22Rv1 (cell line): ENCODE measurements at regions not wholly inside any gene's neighbourhood (a gene's known extent, or its start where the extent isn't known, plus 50 kb on each side); places are given as distances from the start of the nearest gene placed in this dataset.

Source experiments
- ZFX ChIP-seq: fragments of 450-650 bp; IDR thresholded peaks from 2 replicates; pipeline ENCODE4 v1.6.1; 2017; ENCODE audit warnings: antibody characterized with exemption, borderline replicate concordance
- TF ChIP-seq, protein P1 (sequence below): fragments of 450-650 bp; IDR thresholded peaks from 2 replicates; pipeline ENCODE4 v1.5.1; 2017; ENCODE audit warnings: mild to moderate bottlenecking

- TF ChIP-seq, protein P1, sequence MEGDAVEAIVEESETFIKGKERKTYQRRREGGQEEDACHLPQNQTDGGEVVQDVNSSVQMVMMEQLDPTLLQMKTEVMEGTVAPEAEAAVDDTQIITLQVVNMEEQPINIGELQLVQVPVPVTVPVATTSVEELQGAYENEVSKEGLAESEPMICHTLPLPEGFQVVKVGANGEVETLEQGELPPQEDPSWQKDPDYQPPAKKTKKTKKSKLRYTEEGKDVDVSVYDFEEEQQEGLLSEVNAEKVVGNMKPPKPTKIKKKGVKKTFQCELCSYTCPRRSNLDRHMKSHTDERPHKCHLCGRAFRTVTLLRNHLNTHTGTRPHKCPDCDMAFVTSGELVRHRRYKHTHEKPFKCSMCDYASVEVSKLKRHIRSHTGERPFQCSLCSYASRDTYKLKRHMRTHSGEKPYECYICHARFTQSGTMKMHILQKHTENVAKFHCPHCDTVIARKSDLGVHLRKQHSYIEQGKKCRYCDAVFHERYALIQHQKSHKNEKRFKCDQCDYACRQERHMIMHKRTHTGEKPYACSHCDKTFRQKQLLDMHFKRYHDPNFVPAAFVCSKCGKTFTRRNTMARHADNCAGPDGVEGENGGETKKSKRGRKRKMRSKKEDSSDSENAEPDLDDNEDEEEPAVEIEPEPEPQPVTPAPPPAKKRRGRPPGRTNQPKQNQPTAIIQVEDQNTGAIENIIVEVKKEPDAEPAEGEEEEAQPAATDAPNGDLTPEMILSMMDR = peak; percentile 48
- TF ChIP-seq ZFX = no peak
Observed at GRCh38 chrX:83416273-83416672, 91.8 kb upstream of the POU3F4 start.
